HCT116 (cell line): ENCODE measurements at regions not wholly inside any gene's neighbourhood (a gene's known extent, or its start where the extent isn't known, plus 50 kb on each side); places are given as distances from the start of the nearest gene placed in this dataset.

ENCODE experiments used
- ATAC-seq: fragments of 200-7000 bp; cut with Tn5 transposase; 2 replicates; pipeline ENCODE4 v1.9.1; 2020; ENCODE audit warnings: mild to moderate bottlenecking, moderate library complexity
- BruUV-seq: library from RNA; stranded (reverse); fragments of 400-500 nt; replicated peaks from 2 replicates; lab custom pipeline; 2021; lab: Mats Ljungman, UMichigan
- CTCF ChIA-PET: fragments of 300-600 bp; sonication (Branson Sonifier 250); formaldehyde crosslinking; loops from one replicate; lab custom pipeline; 2021; ENCODE audit warnings: antibody characterized with exemption; lab: Charles Lee
- POLR2A ChIA-PET: fragments of 300-600, 350-600 bp; sonication (Branson Sonifier 250); formaldehyde crosslinking; loops from one replicate; lab custom pipeline; 2021; ENCODE audit warnings: antibody characterized with exemption; lab: Charles Lee
- RAD21 ChIA-PET, 2 experiments: fragments of 300-600 bp; sonication (Branson Sonifier 250); formaldehyde crosslinking; loops; one replicate each; lab custom pipeline; 2023; ENCODE audit warnings: low total read pairs in 2 of 2; ENCODE audit not compliant: uncharacterized antibody in 2 of 2, unreplicated experiment in 2 of 2, low non-redundant PET in 1 of 2; lab: Charles Lee
- DNase-seq: peaks from one replicate; pipeline ENCODE4 v3.0.0-alpha.2; 2010; ENCODE audit warnings: low read depth, low spot score
- H2AFZ ChIP-seq: fragments of 200-600 bp; shearing (Covaris generic), sonication (generic); 2 replicates; pipeline ENCODE4 v1.6.1; 2017; ENCODE audit warnings: low read depth, mixed run types, mixed read lengths, antibody characterized with exemption, low read length; ENCODE audit not compliant: poor library complexity, severe bottlenecking
- H3K27ac ChIP-seq: 2 replicates; pipeline ENCODE4 v1.5.1; 2012; ENCODE audit warnings: low read depth, low read length
- H3K27me3 ChIP-seq: fragments of 200-600 bp; sonication (generic); 2 replicates; pipeline ENCODE4 v1.6.1; 2016; ENCODE audit warnings: mixed run types, low read length, mixed read lengths; ENCODE audit not compliant: insufficient read depth
- H3K36me3 ChIP-seq, 2 experiments: fragments of 200-500 bp in 1 of 2; fragments of 200-600 bp in 1 of 2; sonication (Bioruptor generic) in 1 of 2; sonication (generic) in 1 of 2; 2 replicates each; pipeline versions ENCODE4 v1.5.1 to v1.6.1; 2014 to 2016; ENCODE audit warnings: low read length in 2 of 2, inconsistent platforms in 1 of 2, mixed read lengths in 1 of 2, mixed run types in 1 of 2; ENCODE audit not compliant: insufficient read depth in 2 of 2, control insufficient read depth in 1 of 2
- H3K4me1 ChIP-seq, 2 experiments: fragments of 200-600 bp in 1 of 2; sonication (generic) in 1 of 2; 2 replicates each; pipeline versions ENCODE4 v1.5.1 to v1.6.1; 2012 to 2017; ENCODE audit warnings: low read length in 2 of 2, inconsistent platforms in 1 of 2, mild to moderate bottlenecking in 1 of 2, mixed read lengths in 1 of 2, mixed run types in 1 of 2, moderate library complexity in 1 of 2; ENCODE audit not compliant: insufficient read depth in 2 of 2, control insufficient read depth in 1 of 2
- H3K4me2 ChIP-seq: fragments of 200-600 bp; sonication (generic); 2 replicates; pipeline ENCODE4 v1.6.1; 2017; ENCODE audit warnings: mixed run types, low read length, mixed read lengths
- H3K4me3 ChIP-seq, 2 experiments: fragments of 200-600 bp in 1 of 2; sonication (generic) in 1 of 2; replicated peaks in 1 of 2; 2 replicates each; pipeline ENCODE4 v1.5.1; 2011 to 2016; ENCODE audit warnings: low read length in 2 of 2, control low read depth in 1 of 2, low read depth in 1 of 2, mild to moderate bottlenecking in 1 of 2, mixed read lengths in 1 of 2, mixed run types in 1 of 2
- H3K79me2 ChIP-seq: fragments of 200-600 bp; sonication (generic); 2 replicates; pipeline ENCODE4 v1.6.1; 2017; ENCODE audit warnings: mild to moderate bottlenecking, mixed run types, low read length, moderate library complexity, mixed read lengths; ENCODE audit not compliant: insufficient read depth
- H3K9ac ChIP-seq: fragments of 200-600 bp; sonication (generic); 2 replicates; pipeline ENCODE4 v1.6.1; 2016; ENCODE audit warnings: low read length, mixed read lengths
- H3K9me2 ChIP-seq: fragments of 200-600 bp; sonication (generic), shearing (Covaris generic); 2 replicates; pipeline ENCODE4 v1.6.1; 2017; ENCODE audit warnings: mixed run types, mild to moderate bottlenecking, moderate library complexity; ENCODE audit not compliant: insufficient read depth
- H3K9me3 ChIP-seq, 2 experiments: fragments of 200-500 bp in 1 of 2; fragments of 200-600 bp in 1 of 2; sonication (Bioruptor generic) in 1 of 2; sonication (generic) in 1 of 2; 2 replicates each; pipeline ENCODE4 v1.6.1; 2014 to 2017; ENCODE audit warnings: low read length in 2 of 2, mixed read lengths in 2 of 2, inconsistent platforms in 1 of 2, low read depth in 1 of 2, mild to moderate bottlenecking in 1 of 2, mixed run types in 1 of 2, moderate library complexity in 1 of 2; ENCODE audit not compliant: control insufficient read depth in 1 of 2, insufficient read depth in 1 of 2
- H4K20me1 ChIP-seq: fragments of 200-600 bp; sonication (generic), shearing (Covaris generic); 2 replicates; pipeline ENCODE4 v1.6.1; 2017; ENCODE audit warnings: mixed run types, mild to moderate bottlenecking, moderate library complexity; ENCODE audit not compliant: insufficient read depth
- CEBPB ChIP-seq: IDR thresholded peaks from 2 replicates; pipeline ENCODE4 v1.6.1; 2012; ENCODE audit warnings: low read depth
- CTCF ChIP-seq, 3 experiments: fragments of 200-600 bp in 1 of 3; sonication (generic) in 1 of 3; IDR thresholded peaks in 2 of 3; conservative IDR thresholded peaks in 1 of 3; 2 replicates each; pipeline ENCODE4 v1.5.1; 2012 to 2017; ENCODE audit warnings: low read depth in 2 of 3, low read length in 2 of 3, antibody characterized with exemption in 1 of 3, borderline replicate concordance in 1 of 3, control low read depth in 1 of 3, mild to moderate bottlenecking in 1 of 3, mixed read lengths in 1 of 3, mixed run types in 1 of 3, moderate library complexity in 1 of 3; ENCODE audit not compliant: insufficient read depth in 1 of 3
- EGR1 ChIP-seq: IDR thresholded peaks from 2 replicates; pipeline ENCODE4 v1.6.1; 2012; ENCODE audit warnings: low read depth
- ELF1 ChIP-seq: IDR thresholded peaks from 2 replicates; pipeline ENCODE4 v1.6.1; 2012; ENCODE audit warnings: low read depth, borderline replicate concordance
- FOSL1 ChIP-seq: IDR thresholded peaks from 2 replicates; pipeline ENCODE4 v1.6.1; 2012; ENCODE audit warnings: low read depth
- POLR2A ChIP-seq: IDR thresholded peaks from 2 replicates; pipeline ENCODE4 v1.7.0; 2011; ENCODE audit warnings: borderline replicate concordance; ENCODE audit not compliant: insufficient read depth, insufficient read length; ENCODE audit errors: extremely low read depth
- POLR2AphosphoS5 ChIP-seq: IDR thresholded peaks from 2 replicates; pipeline ENCODE4 v1.6.1; 2011; ENCODE audit warnings: mild to moderate bottlenecking, low read depth, low read length, moderate library complexity
- RAD21 ChIP-seq: IDR thresholded peaks from 2 replicates; pipeline ENCODE4 v1.6.1; 2012; ENCODE audit warnings: low read depth, mild to moderate bottlenecking
- TCF7L2 ChIP-seq: IDR thresholded peaks from 2 replicates; pipeline ENCODE4 v1.7.0; 2011; ENCODE audit warnings: borderline replicate concordance, inconsistent platforms; ENCODE audit not compliant: insufficient read depth, insufficient read length; ENCODE audit errors: extremely low read depth
- YY1 ChIP-seq: IDR thresholded peaks from 2 replicates; pipeline ENCODE4 v1.6.1; 2011; ENCODE audit warnings: low read length, low read depth, moderate library complexity, mild to moderate bottlenecking; ENCODE audit not compliant: insufficient replicate concordance; ENCODE audit errors: extremely low read depth
- intact Hi-C: fragments of 100-400 bp; cut with micrococcal nuclease; formaldehyde crosslinking; loops from 2 replicates; pipeline ENCODE4 v1.10.0; 2022
- TF ChIP-seq, protein P1 (sequence below): IDR thresholded peaks from 2 replicates; pipeline ENCODE4 v1.6.1; 2012

DNA sequence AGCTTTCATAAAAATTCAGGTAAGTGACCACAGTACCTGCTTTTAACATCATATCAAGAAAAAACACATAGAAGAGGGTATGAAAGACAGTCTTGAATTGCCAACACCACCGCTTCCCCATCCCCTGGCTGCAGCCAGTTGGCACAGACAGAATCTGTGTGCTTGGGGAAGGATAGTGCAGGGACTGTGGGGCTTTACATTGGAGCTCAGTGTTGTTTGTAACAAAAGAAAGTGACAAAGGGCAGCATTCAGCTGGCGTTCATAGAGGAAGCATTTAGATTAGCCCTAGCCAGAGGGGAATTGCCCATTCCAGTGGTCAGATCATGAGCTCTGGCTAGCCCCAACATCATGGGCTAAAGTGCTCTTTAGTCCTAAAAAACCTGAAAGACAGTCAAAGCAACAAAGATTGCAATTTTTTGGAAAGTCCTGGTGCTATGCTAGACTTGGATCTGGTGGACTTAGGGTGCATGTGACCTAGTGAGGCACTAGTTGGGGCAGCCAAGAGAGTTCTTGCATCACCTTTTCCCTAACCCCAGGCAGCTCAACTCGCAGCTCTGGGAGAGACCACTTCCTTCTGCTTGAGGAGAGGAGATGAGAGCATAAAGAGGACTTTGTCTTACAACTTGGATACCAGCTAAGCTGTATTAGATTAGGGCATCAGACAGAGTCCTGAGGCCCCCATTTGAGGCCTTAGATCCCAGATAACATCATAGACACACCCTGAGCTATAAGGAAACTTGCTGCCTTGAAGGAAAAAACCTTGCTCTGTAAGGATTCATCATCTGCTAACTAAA is 1602.4 kb upstream of the ADGRL3 start:
- Histone ChIP-seq H4K20me1 (no peaks in the 10 kb centered on the region), H3K9me3 (peaks cover 12 to 29% of the 10 kb centered on the region in 2 experiments; a peak in 3 of 4 replicates), H3K4me1 (no peaks in the 10 kb centered on the region), H3K36me3 (no peaks in the 10 kb centered on the region), H3K27me3 (no peaks in the 10 kb centered on the region), H3K4me3 (no peak overlapping the region), H2AFZ (no peak overlapping the region), H3K9me2 (no peaks in the 10 kb centered on the region), H3K79me2 (no peaks in the 10 kb centered on the region), H3K27ac (no peak overlapping the region), H3K9ac (no peak overlapping the region), H3K4me2 (no peak overlapping the region)
- DNase-seq (no peak), ATAC-seq (no peak)
- RAD21 ChIA-PET, result no interaction called here
- TF ChIP-seq YY1 (no peak), CEBPB (no peak), POLR2AphosphoS5 (no peak), EGR1 (no peak), TCF7L2 (no peak), RAD21 (no peak), POLR2A (no peak), CTCF (IDR thresholded peaks at IDR 0.05 in 2 of 3, conservative IDR thresholded peaks at IDR 0.05 in 1 of 3; ENCODE audit: borderline replicate concordance in 1 of 3, insufficient read depth in 1 of 3, low read depth in 2 of 3, low read length in 2 of 3) (no peak), FOSL1 (no peak), ELF1 (no peak)
- TF ChIP-seq, protein P1, sequence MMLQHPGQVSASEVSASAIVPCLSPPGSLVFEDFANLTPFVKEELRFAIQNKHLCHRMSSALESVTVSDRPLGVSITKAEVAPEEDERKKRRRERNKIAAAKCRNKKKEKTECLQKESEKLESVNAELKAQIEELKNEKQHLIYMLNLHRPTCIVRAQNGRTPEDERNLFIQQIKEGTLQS, result no peak
- CTCF ChIA-PET, result no interaction called here
- intact Hi-C loops, result no loop called here
- no TSS peak for BruUV-seq
- POLR2A ChIA-PET, result no interaction called here
